ENCODE measurements at regions not wholly inside any gene's neighbourhood (a gene's known extent, or its start where the extent isn't known, plus 50 kb on each side); places are given as distances from the start of the nearest gene placed in this dataset.

DNA sequence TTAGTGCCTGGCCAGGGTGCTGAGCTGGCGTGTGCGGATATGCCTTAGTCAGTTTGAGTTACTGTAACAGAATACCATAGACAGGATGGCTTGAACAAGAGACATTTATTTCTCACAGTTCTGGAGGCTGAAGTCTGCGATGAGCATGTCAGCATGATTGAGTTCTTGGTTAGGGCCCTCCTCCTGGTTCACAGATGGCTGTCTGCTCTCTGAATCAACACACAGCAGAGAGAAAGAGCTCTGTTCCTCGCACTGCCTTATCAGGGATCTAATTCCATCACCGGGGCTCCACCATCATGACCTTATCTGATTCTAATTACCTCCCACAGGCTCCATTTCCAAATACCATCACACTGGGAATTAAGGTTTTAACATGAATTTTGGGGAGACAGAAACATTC lies 386.6 kb upstream of the DPH6 start:
- no peak for DNase-seq
- no peaks in the 10 kb centered on the region for H3K36me3 ChIP-seq
- H3K27me3 ChIP-seq (ENCODE audit: low read depth) = no peaks in the 10 kb centered on the region
- H3K27ac ChIP-seq = no peak overlapping the region
- H3K4me1 ChIP-seq = no peaks in the 10 kb centered on the region
- H3K9me3 ChIP-seq = no peaks in the 10 kb centered on the region
- TF ChIP-seq, protein P1, sequence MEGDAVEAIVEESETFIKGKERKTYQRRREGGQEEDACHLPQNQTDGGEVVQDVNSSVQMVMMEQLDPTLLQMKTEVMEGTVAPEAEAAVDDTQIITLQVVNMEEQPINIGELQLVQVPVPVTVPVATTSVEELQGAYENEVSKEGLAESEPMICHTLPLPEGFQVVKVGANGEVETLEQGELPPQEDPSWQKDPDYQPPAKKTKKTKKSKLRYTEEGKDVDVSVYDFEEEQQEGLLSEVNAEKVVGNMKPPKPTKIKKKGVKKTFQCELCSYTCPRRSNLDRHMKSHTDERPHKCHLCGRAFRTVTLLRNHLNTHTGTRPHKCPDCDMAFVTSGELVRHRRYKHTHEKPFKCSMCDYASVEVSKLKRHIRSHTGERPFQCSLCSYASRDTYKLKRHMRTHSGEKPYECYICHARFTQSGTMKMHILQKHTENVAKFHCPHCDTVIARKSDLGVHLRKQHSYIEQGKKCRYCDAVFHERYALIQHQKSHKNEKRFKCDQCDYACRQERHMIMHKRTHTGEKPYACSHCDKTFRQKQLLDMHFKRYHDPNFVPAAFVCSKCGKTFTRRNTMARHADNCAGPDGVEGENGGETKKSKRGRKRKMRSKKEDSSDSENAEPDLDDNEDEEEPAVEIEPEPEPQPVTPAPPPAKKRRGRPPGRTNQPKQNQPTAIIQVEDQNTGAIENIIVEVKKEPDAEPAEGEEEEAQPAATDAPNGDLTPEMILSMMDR (IDR thresholded peaks at IDR 0.05) = no peak
- H3K4me3 ChIP-seq = no peak overlapping the region
- ATAC-seq = no peak
- intact Hi-C loops (cut with DNase I) = no loop called here

DNA sequence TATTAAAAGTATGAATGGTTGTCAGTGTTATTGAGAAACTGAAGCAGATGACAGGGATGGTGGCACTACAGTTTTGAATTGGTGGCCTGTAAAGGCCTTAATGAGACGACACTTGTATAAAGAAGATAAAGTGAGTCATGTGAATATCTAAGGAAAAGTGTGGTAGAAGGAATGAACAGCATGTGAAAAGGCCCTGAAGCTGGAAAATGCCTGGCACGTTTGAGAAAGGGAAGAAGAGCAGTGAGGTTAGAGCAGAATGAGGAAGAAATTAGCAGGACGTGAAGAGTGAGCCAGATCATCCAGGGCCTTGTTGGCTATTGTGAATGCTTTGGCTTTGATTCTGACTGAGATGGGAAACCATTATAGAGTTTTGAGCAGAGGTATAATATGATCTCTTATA lies 387.6 kb upstream of the DPH6 start:
- Histone ChIP-seq H3K27ac (no peak overlapping the region), H3K9me3 (no peaks in the 10 kb centered on the region), H3K36me3 (no peaks in the 10 kb centered on the region), H3K27me3 (ENCODE audit: low read depth) (no peaks in the 10 kb centered on the region), H3K4me3 (no peak overlapping the region), H3K4me1 (no peaks in the 10 kb centered on the region)
- intact Hi-C loops (cut with DNase I) = no loop called here
- no peak for DNase-seq
- ATAC-seq = no peak
- TF ChIP-seq, protein P1 (IDR thresholded peaks at IDR 0.05) = no peak

DNA sequence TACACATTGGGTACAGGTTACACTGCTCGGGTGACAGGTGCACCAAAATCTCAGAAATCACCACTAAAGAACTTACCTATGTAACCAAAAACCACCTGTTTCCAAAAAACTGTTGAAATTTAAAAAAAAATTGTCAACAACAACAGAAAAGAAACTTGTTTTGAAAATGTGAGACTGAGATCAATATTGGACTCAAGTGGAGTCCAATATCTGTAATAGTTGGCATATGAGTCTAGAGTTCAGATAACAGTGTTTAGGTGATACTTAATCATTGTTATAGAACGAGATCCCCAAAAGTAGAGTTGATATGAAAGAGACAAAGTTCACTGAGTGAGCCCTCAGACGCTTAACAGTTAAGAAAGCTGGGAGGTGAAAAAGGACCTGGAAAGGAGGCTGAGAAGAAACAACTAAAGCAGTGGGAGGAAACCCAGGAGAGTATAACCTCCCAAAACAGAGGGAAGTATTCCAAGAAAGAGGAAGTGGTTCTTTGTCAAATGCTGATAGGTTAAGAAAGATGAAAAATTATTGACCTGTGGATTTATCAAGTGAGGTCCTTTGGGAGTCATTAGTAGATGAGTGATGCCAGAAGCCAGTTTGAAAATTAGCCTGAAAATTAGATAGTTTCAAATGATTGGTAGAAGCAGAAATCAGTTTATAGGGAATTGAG lies 388.6 kb upstream of the DPH6 start:
- H3K36me3 ChIP-seq = no peaks in the 10 kb centered on the region
- DNase-seq (no peak), ATAC-seq (no peak)
- no peak overlapping the region for H3K4me3 ChIP-seq
- TF ChIP-seq, protein P1 (IDR thresholded peaks at IDR 0.05) = no peak
- intact Hi-C loops (cut with DNase I) = no loop called here
- no peaks in the 10 kb centered on the region for H3K4me1 ChIP-seq
- H3K27ac ChIP-seq = no peak overlapping the region
- no peaks in the 10 kb centered on the region for H3K9me3 ChIP-seq
- no peaks in the 10 kb centered on the region for H3K27me3 ChIP-seq (ENCODE audit: low read depth)

DNA sequence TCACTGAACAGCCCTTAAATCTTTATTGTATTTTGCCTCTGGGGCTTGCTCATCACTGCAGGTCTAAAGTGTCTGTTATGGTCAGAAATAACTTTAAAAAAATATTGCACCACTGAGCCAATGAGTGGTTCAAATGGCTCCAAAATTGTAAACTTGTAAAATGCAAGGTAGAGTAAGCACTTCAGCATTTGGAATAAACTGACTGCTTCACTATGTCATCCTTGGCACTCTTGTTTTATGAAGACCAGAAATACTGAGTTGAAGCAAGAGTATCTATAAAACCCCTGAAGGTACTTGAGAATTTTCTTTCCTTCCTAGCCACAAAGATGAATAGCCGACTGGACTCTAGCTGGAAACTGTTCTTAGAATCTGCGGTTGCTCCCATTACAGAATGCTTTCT lies 390.3 kb upstream of the DPH6 start:
- Histone ChIP-seq H3K4me3 (no peak overlapping the region), H3K4me1 (no peaks in the 10 kb centered on the region), H3K9me3 (no peaks in the 10 kb centered on the region), H3K27ac (no peak overlapping the region), H3K36me3 (no peaks in the 10 kb centered on the region), H3K27me3 (ENCODE audit: low read depth) (no peaks in the 10 kb centered on the region)
- DNase-seq (no peak), ATAC-seq (no peak)
- intact Hi-C loops (cut with DNase I) = no loop called here
- TF ChIP-seq, protein P1 (IDR thresholded peaks at IDR 0.05) = no peak

DNA sequence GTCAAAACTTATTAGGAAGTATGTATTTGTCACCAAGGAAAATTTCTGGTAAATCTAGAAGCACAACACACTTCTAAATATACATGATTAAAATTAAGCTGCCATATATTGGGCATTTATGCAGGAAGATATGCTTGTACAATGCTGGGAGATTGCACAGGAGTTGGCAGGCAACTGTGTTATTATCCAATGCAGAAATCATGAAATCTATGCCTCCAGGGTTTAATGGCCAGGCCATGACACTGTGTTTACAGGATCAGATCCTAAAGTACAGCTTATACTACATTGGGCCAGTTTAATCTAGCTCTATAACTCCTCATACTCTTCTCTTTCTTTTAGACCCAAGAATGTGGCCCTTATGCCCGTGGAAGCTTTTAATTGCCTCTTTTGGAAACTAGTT lies 391.4 kb upstream of the DPH6 start:
- Histone ChIP-seq H3K27ac (no peak overlapping the region), H3K36me3 (no peaks in the 10 kb centered on the region), H3K4me3 (no peak overlapping the region), H3K4me1 (no peaks in the 10 kb centered on the region), H3K9me3 (no peaks in the 10 kb centered on the region), H3K27me3 (ENCODE audit: low read depth) (no peaks in the 10 kb centered on the region)
- intact Hi-C loops (cut with DNase I) = no loop called here
- ATAC-seq = no peak
- DNase-seq = no peak
- TF ChIP-seq, protein P1 (IDR thresholded peaks at IDR 0.05) = no peak
